Transverse colon (tissue), 3 donors: ENCODE measurements at regions not wholly inside any gene's neighbourhood (a gene's known extent, or its start where the extent isn't known, plus 50 kb on each side); places are given as distances from the start of the nearest gene placed in this dataset.

Experiments used
- POLR2A ChIP-seq: fragments of 450-650 bp; IDR thresholded peaks from one replicate; pipeline ENCODE4 v1.6.1; 2016; ENCODE audit warnings: antibody characterized with exemption, mild to moderate bottlenecking, moderate library complexity
- POLR2AphosphoS5 ChIP-seq, 3 donors: sonication (generic); formaldehyde crosslinking; IDR thresholded peaks; one replicate each; pipeline ENCODE4 v1.6.1; 2016; ENCODE audit warnings: antibody characterized with exemption in 3 of 3

- no peak for TF ChIP-seq POLR2A
- no peak for TF ChIP-seq POLR2AphosphoS5 (IDR thresholded peaks at IDR 0.05)
Measured at GRCh38 chr12:19849208-19849607, 409.9 kb downstream of the AEBP2 start.
